IPS DF 19.7 (cell line): ENCODE measurements at regions not wholly inside any gene's neighbourhood (a gene's known extent, or its start where the extent isn't known, plus 50 kb on each side); places are given as distances from the start of the nearest gene placed in this dataset.

Experiments used
- DNase-seq: peaks from one replicate; pipeline ENCODE4 v3.0.0-alpha.2; 2013; ENCODE audit warnings: low read depth, low spot score

GRCh38 chr5:67301285-67301903 lies 104.8 kb upstream of the CD180 start:
- no peak for DNase-seq

- DNase-seq = no peak
Observed at GRCh38 chr5:67300326-67300725, 103.7 kb upstream of the CD180 start.

GRCh38 chr5:67299231-67299735 lies 102.7 kb upstream of the CD180 start:
- DNase-seq = no peak

- DNase-seq = no peak
Observed at GRCh38 chr5:67297802-67298532, 101.4 kb upstream of the CD180 start.

- no peak for DNase-seq
Observed at GRCh38 chr5:67297376-67297775, 100.8 kb upstream of the CD180 start.

- no peak for DNase-seq
Observed at GRCh38 chr5:67294266-67294938, 97.8 kb upstream of the CD180 start.

- no peak for DNase-seq
Observed at GRCh38 chr5:67293226-67293625, 96.6 kb upstream of the CD180 start.

- DNase-seq = no peak
Observed at GRCh38 chr5:67292201-67292940, 95.8 kb upstream of the CD180 start.

- no peak for DNase-seq
Observed at GRCh38 chr5:67291671-67292070, 95.1 kb upstream of the CD180 start.

- DNase-seq = no peak
Observed at GRCh38 chr5:67291066-67291465, 94.5 kb upstream of the CD180 start.

GRCh38 chr5:67290655-67291054 lies 94.1 kb upstream of the CD180 start:
- no peak for DNase-seq

- DNase-seq = no peak
Observed at GRCh38 chr5:67289763-67290521, 93.3 kb upstream of the CD180 start.

- no peak for DNase-seq
Observed at GRCh38 chr5:67287510-67288268, 91.1 kb upstream of the CD180 start.

- no peak for DNase-seq
Observed at GRCh38 chr5:67286006-67286405, 89.4 kb upstream of the CD180 start.

GRCh38 chr5:67283988-67284487 lies 87.4 kb upstream of the CD180 start:
- no peak for DNase-seq

GRCh38 chr5:67283275-67283987 lies 86.8 kb upstream of the CD180 start:
- DNase-seq = no peak

GRCh38 chr5:67281874-67282273 lies 85.3 kb upstream of the CD180 start:
- no peak for DNase-seq

- DNase-seq = no peak
Observed at GRCh38 chr5:67273689-67274356, 77.2 kb upstream of the CD180 start.
